SK-N-SH treated with all-trans-retinoic acid at 6 μM for 48 hours (cell line): ENCODE measurements at regions not wholly inside any gene's neighbourhood (a gene's known extent, or its start where the extent isn't known, plus 50 kb on each side); places are given as distances from the start of the nearest gene placed in this dataset.

ENCODE experiments used
- ATAC-seq: fragments of 200-7000 bp; cut with Tn5 transposase; 3 replicates; pipeline ENCODE4 v1.9.1; 2020; ENCODE audit warnings: mild to moderate bottlenecking, moderate library complexity
- ARNTL ChIP-seq: fragments of 450-650 bp; formaldehyde crosslinking; IDR thresholded peaks from 2 replicates; pipeline ENCODE4 v1.5.0; 2020; ENCODE audit warnings: low read depth, mild to moderate bottlenecking, moderate library complexity, borderline replicate concordance
- BACH2 ChIP-seq: fragments of 250-450 bp; sonication (Bioruptor Pico); IDR thresholded peaks from 2 replicates; pipeline ENCODE4 v1.9.0; 2021; ENCODE audit warnings: mild to moderate bottlenecking, borderline replicate concordance
- CSDC2 ChIP-seq: fragments of 250-450 bp; sonication (Bioruptor Pico); IDR thresholded peaks from 2 replicates; pipeline ENCODE4 v1.5.0; 2020; ENCODE audit warnings: mild to moderate bottlenecking, moderate library complexity
- ESRRG ChIP-seq: fragments of 250-450 bp; sonication (Bioruptor Pico); IDR thresholded peaks from 2 replicates; pipeline ENCODE4 v1.6.1; 2021; ENCODE audit warnings: mild to moderate bottlenecking
- ISL1 ChIP-seq: fragments of 250-450 bp; sonication (Bioruptor Pico); IDR thresholded peaks from 2 replicates; pipeline ENCODE4 v2.1.2; 2022; ENCODE audit warnings: mild to moderate bottlenecking, moderate library complexity
- PPARA ChIP-seq: fragments of 250-450 bp; sonication (Bioruptor Pico); IDR thresholded peaks from 2 replicates; pipeline ENCODE4 v1.5.0; 2020; ENCODE audit warnings: mild to moderate bottlenecking, borderline replicate concordance
- RARB ChIP-seq: fragments of 250-450 bp; sonication (Bioruptor Pico); IDR thresholded peaks from 2 replicates; pipeline ENCODE4 v1.8.0; 2021; ENCODE audit warnings: mild to moderate bottlenecking, moderate library complexity
- SNAI2 ChIP-seq: fragments of 250-450 bp; sonication (Bioruptor Pico); IDR thresholded peaks from 2 replicates; pipeline ENCODE4 v1.5.0; 2020; ENCODE audit warnings: mild to moderate bottlenecking, moderate library complexity
- TCF4 ChIP-seq: fragments of 250-450 bp; sonication (Bioruptor Pico); IDR thresholded peaks from 2 replicates; pipeline ENCODE4 v1.8.0; 2021; ENCODE audit warnings: mild to moderate bottlenecking, moderate library complexity, borderline replicate concordance
- TOX ChIP-seq: fragments of 250-450 bp; sonication (Bioruptor Pico); IDR thresholded peaks from 2 replicates; pipeline ENCODE4 v1.8.0; 2021; ENCODE audit warnings: mild to moderate bottlenecking, moderate library complexity, borderline replicate concordance
- ZC3H10 ChIP-seq: fragments of 250-450 bp; sonication (Bioruptor Pico); IDR thresholded peaks from 2 replicates; pipeline ENCODE4 v1.5.1; 2021; ENCODE audit warnings: mild to moderate bottlenecking, moderate library complexity
- ZFP3 ChIP-seq: fragments of 250-450 bp; sonication (Bioruptor Pico); IDR thresholded peaks from 2 replicates; pipeline ENCODE4 v1.5.0; 2020; ENCODE audit warnings: mild to moderate bottlenecking, moderate library complexity
- ZFP30 ChIP-seq: fragments of 450-650 bp; formaldehyde crosslinking; IDR thresholded peaks from 2 replicates; pipeline ENCODE4 v1.5.0; 2022; ENCODE audit warnings: mild to moderate bottlenecking, moderate library complexity
- ZNF565 ChIP-seq: fragments of 450-650 bp; formaldehyde crosslinking; conservative IDR thresholded peaks from 2 replicates; pipeline ENCODE4 v1.5.0; 2020; ENCODE audit warnings: low read depth, mild to moderate bottlenecking, moderate library complexity
- ZNF70 ChIP-seq: fragments of 450-650 bp; formaldehyde crosslinking; IDR thresholded peaks from 2 replicates; pipeline ENCODE4 v1.5.0; 2020; ENCODE audit warnings: mild to moderate bottlenecking, moderate library complexity
- ZNF8 ChIP-seq: fragments of 450-650 bp; formaldehyde crosslinking; IDR thresholded peaks from 2 replicates; pipeline ENCODE4 v1.5.0; 2020; ENCODE audit warnings: mild to moderate bottlenecking, moderate library complexity
- TF ChIP-seq, protein P1 (sequence below): fragments of 250-450 bp; sonication (Bioruptor Pico); IDR thresholded peaks from 2 replicates; pipeline ENCODE4 v1.8.0; 2021; ENCODE audit warnings: low read depth, mild to moderate bottlenecking, moderate library complexity, borderline replicate concordance
- TF ChIP-seq, protein P2 (sequence below): fragments of 250-450 bp; sonication (Bioruptor Pico); IDR thresholded peaks from 2 replicates; pipeline ENCODE4 v1.8.0; 2020; ENCODE audit warnings: mild to moderate bottlenecking, moderate library complexity, borderline replicate concordance
- TF ChIP-seq, protein P3 (sequence below): fragments of 250-450 bp; sonication (Bioruptor Pico); IDR thresholded peaks from 2 replicates; pipeline ENCODE4 v1.5.1; 2021; ENCODE audit warnings: mild to moderate bottlenecking, moderate library complexity
- TF ChIP-seq, protein P4 (sequence below): fragments of 250-450 bp; sonication (Bioruptor Pico); IDR thresholded peaks from 2 replicates; pipeline ENCODE4 v1.5.1; 2020; ENCODE audit warnings: low read depth, mild to moderate bottlenecking, moderate library complexity

DNA sequence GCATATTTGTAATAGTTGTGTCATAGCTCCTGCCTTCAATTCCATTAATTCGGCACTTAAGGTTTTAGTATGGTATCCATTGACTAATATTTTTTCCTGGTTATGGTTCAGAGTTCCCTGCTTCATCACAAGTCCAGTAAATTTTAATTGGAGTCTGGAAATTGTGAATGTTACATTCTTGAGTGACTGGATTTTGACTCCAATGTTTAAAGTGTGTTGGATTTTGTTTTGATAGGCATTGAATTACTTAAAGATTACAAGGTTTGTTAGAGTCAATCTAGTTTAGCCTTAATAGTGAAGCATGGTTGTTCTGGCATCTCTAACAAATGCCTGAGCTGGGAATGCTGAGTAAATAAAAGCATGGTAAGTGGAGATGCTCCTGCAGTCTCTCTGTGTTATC is 326.6 kb upstream of the IGFBP3 start (continued):
- TF ChIP-seq, protein P1, sequence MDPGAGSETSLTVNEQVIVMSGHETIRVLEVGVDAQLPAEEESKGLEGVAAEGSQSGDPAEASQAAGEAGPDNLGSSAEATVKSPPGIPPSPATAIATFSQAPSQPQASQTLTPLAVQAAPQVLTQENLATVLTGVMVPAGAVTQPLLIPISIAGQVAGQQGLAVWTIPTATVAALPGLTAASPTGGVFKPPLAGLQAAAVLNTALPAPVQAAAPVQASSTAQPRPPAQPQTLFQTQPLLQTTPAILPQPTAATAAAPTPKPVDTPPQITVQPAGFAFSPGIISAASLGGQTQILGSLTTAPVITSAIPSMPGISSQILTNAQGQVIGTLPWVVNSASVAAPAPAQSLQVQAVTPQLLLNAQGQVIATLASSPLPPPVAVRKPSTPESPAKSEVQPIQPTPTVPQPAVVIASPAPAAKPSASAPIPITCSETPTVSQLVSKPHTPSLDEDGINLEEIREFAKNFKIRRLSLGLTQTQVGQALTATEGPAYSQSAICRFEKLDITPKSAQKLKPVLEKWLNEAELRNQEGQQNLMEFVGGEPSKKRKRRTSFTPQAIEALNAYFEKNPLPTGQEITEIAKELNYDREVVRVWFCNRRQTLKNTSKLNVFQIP (CRISPR knock-in tag) = no peak
- no peak for TF ChIP-seq ZNF70
- TF ChIP-seq ISL1 (CRISPR knock-in tag) = peak; percentile 96
- 0 out of 2 replicates have a peak, but pooled peaks have one; percentile 27 for TF ChIP-seq TCF4 (CRISPR knock-in tag)
- TF ChIP-seq ARNTL (CRISPR knock-in tag) = no peak
- TF ChIP-seq TOX (CRISPR knock-in tag) = no peak
- TF ChIP-seq SNAI2 (CRISPR knock-in tag) = no peak
- TF ChIP-seq ZNF565 (CRISPR knock-in tag) = 0 out of 2 replicates have a peak, but pooled peaks have one; percentile 27
- TF ChIP-seq, protein P2, sequence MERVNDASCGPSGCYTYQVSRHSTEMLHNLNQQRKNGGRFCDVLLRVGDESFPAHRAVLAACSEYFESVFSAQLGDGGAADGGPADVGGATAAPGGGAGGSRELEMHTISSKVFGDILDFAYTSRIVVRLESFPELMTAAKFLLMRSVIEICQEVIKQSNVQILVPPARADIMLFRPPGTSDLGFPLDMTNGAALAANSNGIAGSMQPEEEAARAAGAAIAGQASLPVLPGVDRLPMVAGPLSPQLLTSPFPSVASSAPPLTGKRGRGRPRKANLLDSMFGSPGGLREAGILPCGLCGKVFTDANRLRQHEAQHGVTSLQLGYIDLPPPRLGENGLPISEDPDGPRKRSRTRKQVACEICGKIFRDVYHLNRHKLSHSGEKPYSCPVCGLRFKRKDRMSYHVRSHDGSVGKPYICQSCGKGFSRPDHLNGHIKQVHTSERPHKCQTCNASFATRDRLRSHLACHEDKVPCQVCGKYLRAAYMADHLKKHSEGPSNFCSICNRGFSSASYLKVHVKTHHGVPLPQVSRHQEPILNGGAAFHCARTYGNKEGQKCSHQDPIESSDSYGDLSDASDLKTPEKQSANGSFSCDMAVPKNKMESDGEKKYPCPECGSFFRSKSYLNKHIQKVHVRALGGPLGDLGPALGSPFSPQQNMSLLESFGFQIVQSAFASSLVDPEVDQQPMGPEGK = peak; percentile 60; the same call in 1 of the 2 replicates

DNA sequence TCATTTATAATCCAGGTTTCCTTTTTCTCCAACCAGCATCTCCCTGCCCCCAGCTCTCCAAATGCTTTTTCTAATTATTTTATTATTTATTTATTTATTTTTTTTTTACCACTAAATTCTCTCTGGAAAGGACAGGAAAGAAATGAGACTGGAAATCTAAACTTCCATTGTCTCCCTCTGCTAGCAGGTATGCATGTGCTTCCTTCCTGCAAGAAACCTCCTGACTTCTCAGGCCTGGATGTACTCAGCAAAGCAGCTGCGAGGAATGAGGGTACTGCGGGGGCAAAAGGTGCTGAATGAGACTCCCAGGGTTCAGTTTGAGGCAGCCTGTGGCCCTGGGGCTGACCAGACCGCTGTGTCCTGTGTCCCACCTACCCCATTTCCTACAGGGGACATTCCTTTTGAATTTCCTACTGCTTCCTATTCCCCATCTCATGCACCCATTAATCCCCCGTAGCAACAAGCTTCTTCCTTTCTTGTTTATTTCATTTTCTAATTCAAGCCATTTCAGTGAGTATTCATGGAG is 324.6 kb upstream of the IGFBP3 start:
- TF ChIP-seq, protein P1 (CRISPR knock-in tag) = no peak
- no peak for TF ChIP-seq PPARA (CRISPR knock-in tag)
- no peak for TF ChIP-seq TCF4 (CRISPR knock-in tag)
- TF ChIP-seq RARB (CRISPR knock-in tag) = no peak
- TF ChIP-seq, protein P3, sequence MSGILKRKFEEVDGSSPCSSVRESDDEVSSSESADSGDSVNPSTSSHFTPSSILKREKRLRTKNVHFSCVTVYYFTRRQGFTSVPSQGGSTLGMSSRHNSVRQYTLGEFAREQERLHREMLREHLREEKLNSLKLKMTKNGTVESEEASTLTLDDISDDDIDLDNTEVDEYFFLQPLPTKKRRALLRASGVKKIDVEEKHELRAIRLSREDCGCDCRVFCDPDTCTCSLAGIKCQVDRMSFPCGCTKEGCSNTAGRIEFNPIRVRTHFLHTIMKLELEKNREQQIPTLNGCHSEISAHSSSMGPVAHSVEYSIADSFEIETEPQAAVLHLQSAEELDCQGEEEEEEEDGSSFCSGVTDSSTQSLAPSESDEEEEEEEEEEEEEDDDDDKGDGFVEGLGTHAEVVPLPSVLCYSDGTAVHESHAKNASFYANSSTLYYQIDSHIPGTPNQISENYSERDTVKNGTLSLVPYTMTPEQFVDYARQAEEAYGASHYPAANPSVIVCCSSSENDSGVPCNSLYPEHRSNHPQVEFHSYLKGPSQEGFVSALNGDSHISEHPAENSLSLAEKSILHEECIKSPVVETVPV (CRISPR knock-in tag) = no peak
- no peak for TF ChIP-seq ARNTL (CRISPR knock-in tag)
- TF ChIP-seq, protein P4, sequence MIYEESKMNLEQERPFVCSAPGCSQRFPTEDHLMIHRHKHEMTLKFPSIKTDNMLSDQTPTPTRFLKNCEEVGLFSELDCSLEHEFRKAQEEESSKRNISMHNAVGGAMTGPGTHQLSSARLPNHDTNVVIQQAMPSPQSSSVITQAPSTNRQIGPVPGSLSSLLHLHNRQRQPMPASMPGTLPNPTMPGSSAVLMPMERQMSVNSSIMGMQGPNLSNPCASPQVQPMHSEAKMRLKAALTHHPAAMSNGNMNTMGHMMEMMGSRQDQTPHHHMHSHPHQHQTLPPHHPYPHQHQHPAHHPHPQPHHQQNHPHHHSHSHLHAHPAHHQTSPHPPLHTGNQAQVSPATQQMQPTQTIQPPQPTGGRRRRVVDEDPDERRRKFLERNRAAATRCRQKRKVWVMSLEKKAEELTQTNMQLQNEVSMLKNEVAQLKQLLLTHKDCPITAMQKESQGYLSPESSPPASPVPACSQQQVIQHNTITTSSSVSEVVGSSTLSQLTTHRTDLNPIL (CRISPR knock-in tag) = no peak
- TF ChIP-seq, protein P2 = no peak
- no peak for TF ChIP-seq ZFP3 (CRISPR knock-in tag)
- TF ChIP-seq ZNF565 (CRISPR knock-in tag) = no peak
- TF ChIP-seq CSDC2 (CRISPR knock-in tag) = no peak
- no peak for TF ChIP-seq ZNF8 (CRISPR knock-in tag)
- no peak for TF ChIP-seq SNAI2 (CRISPR knock-in tag)
- no peak for TF ChIP-seq ISL1 (CRISPR knock-in tag)
- TF ChIP-seq ZFP30 (CRISPR knock-in tag) = no peak
- TF ChIP-seq ZNF70 = no peak
- TF ChIP-seq ZC3H10 (CRISPR knock-in tag) = no peak
- TF ChIP-seq BACH2 (CRISPR knock-in tag) = no peak
- no peak for TF ChIP-seq ESRRG (CRISPR knock-in tag)
- no peak for ATAC-seq

DNA sequence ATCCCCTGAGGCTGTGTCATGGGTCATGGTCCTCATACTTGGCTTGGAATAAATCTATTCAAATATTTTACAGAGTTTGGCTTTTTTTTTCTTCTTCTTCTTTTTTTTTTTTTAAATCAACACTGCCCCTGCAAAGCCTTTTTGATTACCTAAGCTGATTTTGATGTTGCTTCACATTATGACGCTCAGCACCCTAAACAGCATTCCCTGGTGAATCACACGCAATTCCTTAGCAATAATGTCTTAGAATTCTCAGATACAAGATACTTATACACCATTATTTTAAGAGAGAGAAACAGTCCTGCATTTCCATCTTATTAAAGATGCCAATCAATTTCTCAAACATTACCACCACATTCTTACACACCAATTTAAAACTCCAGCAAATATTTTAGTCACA is 323.7 kb upstream of the IGFBP3 start:
- TF ChIP-seq, protein P2 = no peak
- no peak for TF ChIP-seq ARNTL (CRISPR knock-in tag)
- no peak for TF ChIP-seq ZC3H10 (CRISPR knock-in tag)
- no peak for TF ChIP-seq ZFP3 (CRISPR knock-in tag)
- no peak for ATAC-seq
